ENCODE measurements at regions not wholly inside any gene's neighbourhood (a gene's known extent, or its start where the extent isn't known, plus 50 kb on each side); places are given as distances from the start of the nearest gene placed in this dataset.
"Not testable (repeated sequence)": the region's sequence is repeated elsewhere in the genome, so short reads cannot be mapped to it uniquely, and the experiment has no call there.

DNA sequence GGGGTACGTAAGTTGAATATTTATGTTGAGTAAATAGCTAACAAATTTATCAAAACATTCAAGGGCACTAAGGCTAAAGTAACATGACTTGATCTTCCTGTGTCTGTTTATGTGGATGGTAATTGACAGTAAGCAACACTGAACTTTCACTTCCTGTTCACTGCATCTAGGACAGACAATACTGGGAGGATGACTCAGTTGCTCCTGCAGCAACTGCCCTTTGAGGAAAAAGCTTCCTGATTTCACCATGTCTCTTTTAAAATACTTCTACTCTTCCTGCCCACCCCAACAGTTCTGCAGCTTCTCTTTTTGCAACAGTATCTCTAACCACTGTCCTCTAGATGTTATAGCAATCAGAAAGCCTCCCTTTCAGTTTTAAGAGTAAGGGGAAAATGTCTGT, 76.6 kb upstream of the HGF start:
- Histone ChIP-seq H3K9me3 (no peaks in the 10 kb centered on the region), H3K27ac (peak overlapping the region in 1 of 4 donors; percentile 52), H3K4me3 (no peak overlapping the region), H3K36me3 (no peaks in the 10 kb centered on the region), H3K27me3 (no peaks in the 10 kb centered on the region), H3K4me1 (no peaks in the 10 kb centered on the region)
- no peak for TF ChIP-seq POLR2A (IDR thresholded peaks at IDR 0.05)
- TF ChIP-seq, protein P1, sequence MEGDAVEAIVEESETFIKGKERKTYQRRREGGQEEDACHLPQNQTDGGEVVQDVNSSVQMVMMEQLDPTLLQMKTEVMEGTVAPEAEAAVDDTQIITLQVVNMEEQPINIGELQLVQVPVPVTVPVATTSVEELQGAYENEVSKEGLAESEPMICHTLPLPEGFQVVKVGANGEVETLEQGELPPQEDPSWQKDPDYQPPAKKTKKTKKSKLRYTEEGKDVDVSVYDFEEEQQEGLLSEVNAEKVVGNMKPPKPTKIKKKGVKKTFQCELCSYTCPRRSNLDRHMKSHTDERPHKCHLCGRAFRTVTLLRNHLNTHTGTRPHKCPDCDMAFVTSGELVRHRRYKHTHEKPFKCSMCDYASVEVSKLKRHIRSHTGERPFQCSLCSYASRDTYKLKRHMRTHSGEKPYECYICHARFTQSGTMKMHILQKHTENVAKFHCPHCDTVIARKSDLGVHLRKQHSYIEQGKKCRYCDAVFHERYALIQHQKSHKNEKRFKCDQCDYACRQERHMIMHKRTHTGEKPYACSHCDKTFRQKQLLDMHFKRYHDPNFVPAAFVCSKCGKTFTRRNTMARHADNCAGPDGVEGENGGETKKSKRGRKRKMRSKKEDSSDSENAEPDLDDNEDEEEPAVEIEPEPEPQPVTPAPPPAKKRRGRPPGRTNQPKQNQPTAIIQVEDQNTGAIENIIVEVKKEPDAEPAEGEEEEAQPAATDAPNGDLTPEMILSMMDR (IDR thresholded peaks at IDR 0.05) = no peak
- DNase-seq = peak in 1 of 3 donors; percentile 46

DNA sequence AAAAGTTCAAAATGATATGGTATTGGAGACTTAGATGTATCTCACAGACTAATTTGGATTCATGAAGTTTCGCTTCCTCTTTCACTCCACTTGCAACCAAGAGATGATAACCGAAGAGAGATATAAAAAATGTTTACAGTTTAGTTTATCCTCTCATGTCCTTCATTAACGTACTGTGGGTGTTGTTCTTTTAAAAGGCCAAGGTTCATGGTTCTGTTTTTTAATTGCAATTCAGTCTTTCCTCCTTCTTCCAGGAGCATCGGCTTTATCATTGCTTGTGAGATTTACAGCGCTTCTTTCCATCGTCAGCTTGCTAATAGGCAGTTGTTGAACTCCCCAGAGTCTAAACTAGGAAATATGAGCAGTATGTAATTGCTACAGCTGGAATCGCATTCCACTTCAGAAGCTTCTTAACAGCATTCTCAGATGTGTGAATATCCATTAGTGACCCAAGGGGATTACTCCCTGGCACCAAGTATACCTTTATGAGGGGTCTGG, 75.9 kb upstream of the HGF start:
- H3K27ac ChIP-seq = peak overlapping the region in 2 of 4 donors; percentile 36 to 52
- no peaks in the 10 kb centered on the region for H3K27me3 ChIP-seq
- no peak for DNase-seq
- no peaks in the 10 kb centered on the region for H3K9me3 ChIP-seq
- no peak overlapping the region for H3K4me3 ChIP-seq
- H3K4me1 ChIP-seq = no peaks in the 10 kb centered on the region
- TF ChIP-seq, protein P1 (IDR thresholded peaks at IDR 0.05) = no peak
- H3K36me3 ChIP-seq = no peaks in the 10 kb centered on the region

DNA sequence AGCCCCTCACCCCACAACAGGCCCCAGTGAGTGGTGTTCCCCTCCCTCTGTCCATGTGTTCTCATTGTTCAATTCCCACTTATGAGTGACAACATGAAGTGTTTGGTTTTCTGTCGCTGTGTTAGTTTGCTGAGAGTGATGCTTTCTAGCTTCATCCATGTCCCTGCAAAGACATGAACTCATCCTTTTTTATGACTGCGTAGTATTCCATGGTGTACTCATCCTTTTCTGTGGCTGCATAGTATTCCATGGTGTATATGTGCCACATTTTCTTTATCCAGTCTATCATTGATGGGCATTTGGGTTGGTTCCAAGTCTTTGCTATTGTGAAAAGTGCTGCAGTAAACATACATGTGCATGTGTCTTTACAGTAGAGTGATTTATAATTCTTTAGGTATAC, 73.8 kb upstream of the HGF start:
- not testable (repeated sequence) for H3K9me3 ChIP-seq, H3K4me3 ChIP-seq, H3K36me3 ChIP-seq, H3K27ac ChIP-seq, DNase-seq, H3K27me3 ChIP-seq, H3K4me1 ChIP-seq

DNA sequence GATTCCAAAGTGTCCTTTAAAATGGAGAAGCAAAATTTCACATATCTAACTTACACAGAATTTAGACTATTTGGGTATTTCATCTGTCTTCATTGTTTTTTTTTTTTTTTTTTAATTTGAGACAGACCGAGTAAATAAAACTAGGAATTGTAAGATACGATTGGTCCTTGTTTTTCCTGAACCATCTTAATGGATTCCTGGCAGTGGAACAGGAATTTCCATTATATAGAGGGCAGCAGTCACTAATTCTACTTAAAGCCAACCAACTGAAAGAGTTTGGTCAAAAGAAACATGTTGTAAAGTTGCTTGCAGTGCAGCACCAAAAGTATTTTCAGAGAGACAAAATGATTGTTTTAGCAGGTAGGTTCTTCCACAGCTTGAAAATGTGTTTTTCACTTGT, 72.5 kb upstream of the HGF start:
- Histone ChIP-seq H3K27ac (no peak overlapping the region), H3K9me3 (no peaks in the 10 kb centered on the region), H3K4me3 (no peak overlapping the region), H3K36me3 (no peaks in the 10 kb centered on the region), H3K4me1 (no peaks in the 10 kb centered on the region), H3K27me3 (no peaks in the 10 kb centered on the region)
- no peak for DNase-seq
- TF ChIP-seq POLR2A (IDR thresholded peaks at IDR 0.05) = no peak
- TF ChIP-seq, protein P1 (IDR thresholded peaks at IDR 0.05) = no peak

DNA sequence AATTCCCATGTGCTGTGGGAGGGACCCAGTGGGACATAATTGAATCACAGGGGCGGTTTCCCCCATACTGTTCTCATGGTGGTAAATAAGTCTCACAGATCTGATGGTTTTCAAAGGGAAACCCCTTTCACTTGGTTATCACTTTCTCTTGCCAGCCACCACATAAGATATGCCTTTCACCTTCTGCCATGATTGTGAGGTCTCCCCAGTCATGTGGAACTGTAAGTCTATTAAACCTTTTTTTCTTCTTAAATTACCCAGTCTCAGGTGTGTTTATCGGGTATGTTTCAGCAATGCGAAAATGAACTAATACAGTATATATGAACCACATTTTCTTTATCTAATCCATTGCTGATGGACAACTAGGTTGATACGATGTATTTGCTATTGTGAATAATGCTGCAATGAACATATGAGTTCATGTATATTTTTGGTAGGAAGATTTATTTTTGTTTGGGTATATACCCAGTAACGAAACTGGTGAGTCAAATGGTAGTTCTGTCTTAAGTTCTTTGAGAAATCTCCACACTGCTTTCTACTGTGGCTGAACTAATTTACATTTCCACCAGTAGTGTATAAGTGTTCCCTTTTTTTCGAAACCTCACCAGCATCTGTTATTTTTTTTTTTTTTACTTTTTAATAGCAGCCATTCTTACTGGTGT, 70.0 kb upstream of the HGF start:
- TF ChIP-seq, protein P1 (IDR thresholded peaks at IDR 0.05) = no peak
- TF ChIP-seq POLR2A (IDR thresholded peaks at IDR 0.05) = no peak
- H3K36me3 ChIP-seq = no peaks in the 10 kb centered on the region
- no peak overlapping the region for H3K4me3 ChIP-seq
- H3K4me1 ChIP-seq = no peaks in the 10 kb centered on the region
- no peaks in the 10 kb centered on the region for H3K9me3 ChIP-seq
- H3K27me3 ChIP-seq = no peaks in the 10 kb centered on the region
- no peak overlapping the region for H3K27ac ChIP-seq
- no peak for DNase-seq

DNA sequence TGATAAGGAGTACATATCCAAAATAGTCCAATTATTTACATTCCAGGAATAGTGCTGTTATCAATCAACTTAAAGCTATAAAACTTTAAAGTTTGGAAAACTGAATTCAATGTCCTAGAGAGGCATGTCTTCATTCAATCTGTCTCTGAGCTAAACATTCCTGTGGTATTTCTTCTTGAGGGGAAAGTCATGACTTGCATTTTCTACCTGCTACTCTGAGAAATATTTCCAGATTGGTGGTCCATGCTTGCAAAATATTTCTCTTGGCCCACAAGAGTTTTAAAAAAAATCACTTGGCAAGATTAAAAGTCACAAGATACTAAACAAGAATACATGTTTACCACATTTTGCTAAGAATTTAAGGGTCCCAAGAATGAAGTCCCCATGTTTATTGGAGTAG, 63.6 kb upstream of the HGF start:
- Histone ChIP-seq H3K4me1 (no peaks in the 10 kb centered on the region), H3K27me3 (no peaks in the 10 kb centered on the region), H3K36me3 (no peaks in the 10 kb centered on the region), H3K9me3 (peaks cover 0 to 2% (median 0%) of the 10 kb centered on the region in 4 donors), H3K4me3 (no peak overlapping the region), H3K27ac (no peak overlapping the region)
- no peak for DNase-seq
- TF ChIP-seq POLR2A (IDR thresholded peaks at IDR 0.05) = no peak
- TF ChIP-seq, protein P1 (IDR thresholded peaks at IDR 0.05) = no peak

Data from Peyer's patch (tissue), 4 donors.